ENCODE measurements at regions not wholly inside any gene's neighbourhood (a gene's known extent, or its start where the extent isn't known, plus 50 kb on each side); places are given as distances from the start of the nearest gene placed in this dataset.

DNA sequence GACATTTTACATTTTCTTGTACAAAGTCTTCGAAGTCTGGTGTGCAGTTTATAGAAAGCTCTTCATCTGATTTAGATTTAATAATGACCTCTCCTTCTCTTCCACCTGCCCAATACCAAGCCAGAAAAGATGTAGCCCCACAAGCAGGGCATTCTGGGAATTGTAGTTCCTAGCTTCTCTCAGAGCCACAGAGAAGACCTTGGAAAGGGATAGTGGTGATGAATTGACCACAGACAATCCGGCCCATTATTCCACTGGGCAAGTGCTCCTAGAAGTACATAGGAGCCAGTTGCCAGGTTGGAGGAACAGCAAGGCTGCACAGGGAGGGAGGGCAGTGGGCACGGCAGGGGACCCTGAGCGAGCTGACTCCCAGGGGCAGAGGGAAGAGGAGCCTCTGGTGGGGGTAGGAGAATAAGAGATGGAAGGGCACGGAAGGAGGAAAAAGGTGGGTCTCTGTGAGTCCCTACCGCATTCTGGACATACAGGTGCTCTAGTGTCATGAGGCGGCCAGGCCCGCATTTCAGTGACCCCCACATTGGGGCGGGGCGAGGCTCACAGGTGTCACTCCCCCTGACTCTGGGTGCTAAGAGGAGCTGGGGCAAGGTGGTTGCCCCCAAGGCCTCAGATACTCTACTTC lies 152.5 kb upstream of the HAAO start:
- H3K27me3 ChIP-seq, result no peaks in the 10 kb centered on the region
- WGBS, 2 donors, result 81 to 86% methylated on average over 10 of the region's 10 CpGs
- no peak overlapping the region for H3K4me3 ChIP-seq
- no peaks in the 10 kb centered on the region for H3K36me3 ChIP-seq (replicated peaks in 1 of 2; ENCODE audit: insufficient read depth in 1 of 2, low read depth in 2 of 2)
- no peak overlapping the region for H3K27ac ChIP-seq
- TF ChIP-seq POLR2A (IDR thresholded peaks at IDR 0.05), result no peak
- TF ChIP-seq, protein P1, sequence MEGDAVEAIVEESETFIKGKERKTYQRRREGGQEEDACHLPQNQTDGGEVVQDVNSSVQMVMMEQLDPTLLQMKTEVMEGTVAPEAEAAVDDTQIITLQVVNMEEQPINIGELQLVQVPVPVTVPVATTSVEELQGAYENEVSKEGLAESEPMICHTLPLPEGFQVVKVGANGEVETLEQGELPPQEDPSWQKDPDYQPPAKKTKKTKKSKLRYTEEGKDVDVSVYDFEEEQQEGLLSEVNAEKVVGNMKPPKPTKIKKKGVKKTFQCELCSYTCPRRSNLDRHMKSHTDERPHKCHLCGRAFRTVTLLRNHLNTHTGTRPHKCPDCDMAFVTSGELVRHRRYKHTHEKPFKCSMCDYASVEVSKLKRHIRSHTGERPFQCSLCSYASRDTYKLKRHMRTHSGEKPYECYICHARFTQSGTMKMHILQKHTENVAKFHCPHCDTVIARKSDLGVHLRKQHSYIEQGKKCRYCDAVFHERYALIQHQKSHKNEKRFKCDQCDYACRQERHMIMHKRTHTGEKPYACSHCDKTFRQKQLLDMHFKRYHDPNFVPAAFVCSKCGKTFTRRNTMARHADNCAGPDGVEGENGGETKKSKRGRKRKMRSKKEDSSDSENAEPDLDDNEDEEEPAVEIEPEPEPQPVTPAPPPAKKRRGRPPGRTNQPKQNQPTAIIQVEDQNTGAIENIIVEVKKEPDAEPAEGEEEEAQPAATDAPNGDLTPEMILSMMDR (IDR thresholded peaks at IDR 0.05), result no peak
- DNase-seq (no peak), ATAC-seq (no peak)
- H3K4me1 ChIP-seq, result peaks cover 25% of the 10 kb centered on the region
- H3K9me3 ChIP-seq, result no peaks in the 10 kb centered on the region
- intact Hi-C loops (cut with DNase I), result no loop called here

DNA sequence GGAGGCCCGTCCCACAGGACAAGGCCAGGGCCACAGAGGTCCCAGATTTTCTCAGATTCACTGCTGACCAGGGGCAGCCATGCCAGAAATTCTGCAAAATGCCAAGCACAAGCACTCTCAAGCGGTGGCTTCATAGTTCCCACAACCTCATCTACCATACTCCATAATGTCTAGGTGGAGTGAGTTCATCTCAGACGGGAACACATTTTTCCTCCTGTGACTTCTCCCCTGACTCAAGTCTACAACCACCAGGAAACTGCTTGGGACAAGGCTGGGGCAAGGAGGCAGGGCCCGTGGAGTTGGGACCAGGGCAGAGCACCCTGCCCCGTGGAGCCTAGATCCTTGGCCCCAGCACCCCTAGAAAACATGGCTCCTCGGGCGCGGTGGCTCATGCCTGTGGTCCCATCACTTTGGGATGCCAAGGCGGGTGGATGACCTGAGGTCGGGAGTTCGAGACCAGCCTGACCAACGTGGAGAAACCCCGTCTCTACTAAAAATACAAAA lies 150.7 kb upstream of the HAAO start:
- TF ChIP-seq, protein P1 (IDR thresholded peaks at IDR 0.05), result no peak
- no peak for TF ChIP-seq POLR2A (IDR thresholded peaks at IDR 0.05)
- Histone ChIP-seq H3K4me1 (peaks cover 18% of the 10 kb centered on the region), H3K27ac (no peak overlapping the region), H3K9me3 (no peaks in the 10 kb centered on the region), H3K36me3 (replicated peaks in 1 of 2; ENCODE audit: insufficient read depth in 1 of 2, low read depth in 2 of 2) (no peaks in the 10 kb centered on the region), H3K27me3 (no peaks in the 10 kb centered on the region), H3K4me3 (no peak overlapping the region)
- 90 to 95% methylated on average over 11 to 13 of the region's 13 CpGs for WGBS, 2 donors
- intact Hi-C loops (cut with DNase I), result no loop called here
- DNase-seq (no peak), ATAC-seq (no peak)

DNA sequence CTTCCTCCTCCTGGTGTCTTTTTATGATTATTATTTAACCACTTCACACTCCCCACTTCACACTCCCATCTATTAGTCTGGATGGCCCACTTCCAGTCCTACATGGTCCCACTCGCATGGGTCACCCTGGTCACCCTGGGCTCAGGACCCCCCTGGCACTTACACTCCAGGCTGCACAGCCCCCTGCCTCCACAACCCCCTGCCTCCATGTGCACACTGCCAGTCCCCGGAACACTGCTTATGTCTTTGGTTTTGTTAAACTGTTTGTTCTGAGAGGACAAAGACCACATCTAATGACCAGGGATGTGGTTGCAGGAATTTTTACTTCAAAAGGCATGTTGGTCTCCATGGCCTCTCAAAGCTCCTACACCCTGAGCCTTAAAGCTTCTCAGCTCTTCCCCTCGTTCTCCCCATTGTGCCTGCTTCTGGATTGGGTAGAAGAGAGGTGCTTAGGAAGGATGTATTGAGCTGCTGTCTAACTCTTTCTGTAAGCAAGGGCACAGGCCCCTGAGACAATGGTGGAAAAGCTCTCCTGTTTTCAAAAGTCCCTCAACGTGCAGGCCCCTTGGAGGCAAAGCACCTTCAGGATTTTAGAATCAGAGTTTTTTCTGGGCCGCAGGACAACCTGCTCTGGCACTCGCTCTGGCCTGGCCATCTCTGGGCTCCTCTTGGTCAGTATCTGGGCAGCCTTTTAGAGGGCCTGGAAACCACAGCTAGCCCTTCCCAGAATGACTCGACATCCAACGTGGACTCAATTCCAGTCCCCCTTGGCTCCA lies 150.0 kb upstream of the HAAO start:
- intact Hi-C loops (cut with DNase I), result no loop called here
- no peak for DNase-seq
- WGBS, 2 donors, result 92 to 93% methylated on average over 7 to 8 of the region's 8 CpGs

DNA sequence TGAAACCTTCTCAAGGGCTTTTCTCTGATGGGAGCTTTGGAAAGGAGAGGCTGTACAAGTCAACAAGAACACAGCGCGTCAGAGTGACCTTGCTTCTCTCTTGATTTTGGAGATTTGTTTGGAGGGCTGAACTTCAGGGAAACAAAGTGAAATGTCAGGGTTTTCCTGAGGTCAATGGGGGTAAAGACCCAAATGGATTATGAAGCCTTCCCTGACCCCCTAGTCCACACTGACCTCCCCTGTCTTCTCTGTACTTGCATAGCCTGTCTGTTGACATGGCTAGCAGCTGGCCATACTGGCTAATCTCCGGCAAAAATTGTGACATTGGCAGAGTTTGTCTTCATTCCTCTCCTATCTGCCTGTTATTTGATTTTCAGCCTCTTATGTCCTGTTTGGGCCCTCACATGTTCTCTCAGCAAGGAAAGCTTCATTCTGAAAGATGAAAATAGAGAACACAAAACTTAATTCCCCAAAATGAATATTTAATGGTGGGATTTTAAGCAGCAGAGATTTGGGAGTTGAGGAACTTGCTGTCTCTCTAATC lies 149.3 kb upstream of the HAAO start:
- ATAC-seq, result no peak
- TF ChIP-seq, protein P1 (IDR thresholded peaks at IDR 0.05), result no peak
- TF ChIP-seq POLR2A (IDR thresholded peaks at IDR 0.05), result no peak
- no peaks in the 10 kb centered on the region for H3K27me3 ChIP-seq
- WGBS, 2 donors, result 50 to 56% methylated on average over 3 of the region's 3 CpGs
- no peak overlapping the region for H3K4me3 ChIP-seq
- intact Hi-C loops (cut with DNase I), result no loop called here
- H3K9me3 ChIP-seq, result no peaks in the 10 kb centered on the region
- H3K36me3 ChIP-seq (replicated peaks in 1 of 2; ENCODE audit: insufficient read depth in 1 of 2, low read depth in 2 of 2), result no peaks in the 10 kb centered on the region
- peaks cover 10% of the 10 kb centered on the region for H3K4me1 ChIP-seq
- no peak for DNase-seq
- H3K27ac ChIP-seq, result no peak overlapping the region

More for the DNA sequence above, 150.0 kb upstream of the HAAO start:
- no peak for ATAC-seq
- TF ChIP-seq POLR2A (IDR thresholded peaks at IDR 0.05), result no peak
- TF ChIP-seq, protein P1 (IDR thresholded peaks at IDR 0.05), result no peak
- no peak overlapping the region for H3K4me3 ChIP-seq
- H3K9me3 ChIP-seq, result no peaks in the 10 kb centered on the region
- no peak overlapping the region for H3K27ac ChIP-seq
- H3K27me3 ChIP-seq, result no peaks in the 10 kb centered on the region
- H3K4me1 ChIP-seq, result peaks cover 16% of the 10 kb centered on the region
- H3K36me3 ChIP-seq (replicated peaks in 1 of 2; ENCODE audit: insufficient read depth in 1 of 2, low read depth in 2 of 2), result no peaks in the 10 kb centered on the region

Data from body of pancreas (tissue), 4 donors.